Activated CD8-positive, alpha-beta memory T cell treated with anti-CD3 and anti-CD28 coated beads, Interleukin-2, amount 10 ng/mL, durations not matched to agents 7 days and 5 days (primary cell): ENCODE measurements at regions not wholly inside any gene's neighbourhood (a gene's known extent, or its start where the extent isn't known, plus 50 kb on each side); places are given as distances from the start of the nearest gene placed in this dataset.

ENCODE experiments used
- ATAC-seq: fragments of 150-1000 bp; cut with Tn5 transposase; one replicate; pipeline ENCODE4 v1.10.0; 2021; ENCODE audit warnings: moderate library complexity
- CTCF ChIA-PET: fragments of 350-600 bp; sonication (Branson Sonifier 250); formaldehyde crosslinking; loops from one replicate; lab custom pipeline; 2021; ENCODE audit warnings: antibody characterized with exemption; lab: Charles Lee
- DNase-seq: peaks from one replicate; pipeline ENCODE4 v3.0.0-alpha.2; 2020
- H3K27ac Mint-ChIP-seq: one replicate; pipeline ENCODE4 v1.8.0; 2021; ENCODE audit warnings: mild to moderate bottlenecking, mixed read lengths
- H3K27me3 Mint-ChIP-seq: one replicate; pipeline ENCODE4 v1.8.0; 2021; ENCODE audit warnings: mixed read lengths
- H3K36me3 Mint-ChIP-seq: one replicate; pipeline ENCODE4 v1.8.0; 2021; ENCODE audit warnings: mild to moderate bottlenecking, mixed read lengths
- H3K4me1 Mint-ChIP-seq: one replicate; pipeline ENCODE4 v1.8.0; 2021; ENCODE audit warnings: mixed read lengths
- H3K4me3 Mint-ChIP-seq: one replicate; pipeline ENCODE4 v1.8.0; 2021; ENCODE audit warnings: mild to moderate bottlenecking, moderate library complexity, mixed read lengths
- H3K9me3 Mint-ChIP-seq: one replicate; pipeline ENCODE4 v1.8.0; 2022; ENCODE audit warnings: low read depth, mixed read lengths

DNA sequence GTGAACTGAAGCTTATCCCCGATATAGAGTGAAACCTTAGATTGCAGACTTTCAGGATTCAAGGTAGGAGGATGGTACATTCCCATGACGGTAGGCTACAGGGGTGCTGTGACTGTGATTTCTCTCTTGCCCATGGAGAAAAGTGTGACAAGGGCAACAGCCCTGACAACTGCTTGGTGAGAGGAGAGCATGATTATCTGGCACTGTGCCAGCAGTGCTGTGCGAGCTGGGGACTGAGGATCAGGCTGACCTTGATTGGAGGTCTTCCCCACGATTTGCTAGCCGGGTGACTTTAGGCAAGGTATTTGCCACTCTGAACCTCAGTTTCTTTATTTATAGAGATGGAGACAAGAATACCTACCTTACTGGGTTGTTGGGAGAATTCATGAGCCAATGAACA lies 229.5 kb downstream of the PTEN start:
- peaks cover 20% of the 10 kb centered on the region for H3K36me3 Mint-ChIP-seq
- peaks cover 36% of the 10 kb centered on the region for H3K4me1 Mint-ChIP-seq
- no peak overlapping the region for H3K27ac Mint-ChIP-seq
- H3K4me3 Mint-ChIP-seq: no peak overlapping the region
- ATAC-seq (no peak), DNase-seq (no peak)
- peaks cover 35% of the 10 kb centered on the region for H3K27me3 Mint-ChIP-seq
- no peaks in the 10 kb centered on the region for H3K9me3 Mint-ChIP-seq
- CTCF ChIA-PET: interaction anchor here (1.2 kb wide), 1 partner anchor 21 kb away, joined by 4 read pairs; no protein-coding TSS in a partner anchor

DNA sequence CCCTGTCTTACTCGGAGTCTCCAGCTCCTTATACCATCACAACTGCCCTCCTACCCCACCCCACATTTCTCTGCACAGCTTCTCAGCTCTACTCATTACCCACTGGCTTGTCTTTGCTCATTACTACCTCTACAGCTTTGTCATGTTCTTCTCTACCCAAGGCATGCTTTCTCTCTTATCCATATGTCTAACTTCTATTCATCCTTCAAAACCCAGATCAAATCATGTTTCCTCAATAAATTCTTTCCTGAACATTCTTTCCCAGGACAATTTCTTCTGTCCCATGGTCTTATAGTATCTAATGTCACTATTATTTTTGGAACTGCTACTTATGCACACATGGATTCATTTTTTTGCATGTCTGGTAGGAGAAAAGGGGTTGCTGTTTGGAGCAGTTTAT lies 231.4 kb downstream of the PTEN start:
- Mint-ChIP-seq H3K9me3 (no peaks in the 10 kb centered on the region), H3K27me3 (peaks cover 33% of the 10 kb centered on the region), H3K36me3 (peaks cover 20% of the 10 kb centered on the region), H3K4me3 (no peak overlapping the region), H3K27ac (no peak overlapping the region), H3K4me1 (peaks cover 36% of the 10 kb centered on the region)
- no peak for ATAC-seq
- DNase-seq: no peak
- CTCF ChIA-PET: interaction anchor here (1.1 kb wide), 1 partner anchor 28 kb away, joined by 3 read pairs; no protein-coding TSS in a partner anchor

DNA sequence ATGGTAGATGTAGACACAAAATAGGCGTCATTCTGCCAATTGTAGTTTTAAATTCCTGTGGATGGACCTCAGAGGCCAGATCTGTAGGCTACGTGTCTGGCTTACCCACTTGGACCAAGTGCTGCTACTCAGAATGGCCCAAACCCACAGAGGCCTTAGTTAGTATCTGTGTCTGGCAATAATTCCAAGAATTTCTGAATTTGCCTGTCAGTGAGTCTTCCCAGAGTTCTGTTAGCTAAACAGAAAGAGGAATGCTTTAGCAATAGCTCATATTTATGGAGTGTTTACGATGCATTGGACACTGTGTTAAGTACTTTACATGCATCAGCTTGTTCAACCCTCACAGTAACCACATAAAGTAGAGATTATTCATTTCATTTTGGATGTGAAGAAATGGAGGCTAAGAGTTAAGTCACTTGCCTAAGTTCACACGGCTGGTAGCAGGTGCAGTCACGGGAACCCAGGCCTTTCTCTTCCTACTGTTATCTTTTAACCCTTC lies 231.8 kb downstream of the PTEN start:
- H3K4me3 Mint-ChIP-seq: no peak overlapping the region
- H3K27me3 Mint-ChIP-seq: peaks cover 31% of the 10 kb centered on the region
- H3K27ac Mint-ChIP-seq: no peak overlapping the region
- H3K36me3 Mint-ChIP-seq: peaks cover 15% of the 10 kb centered on the region
- CTCF ChIA-PET: no interaction called here
- no peaks in the 10 kb centered on the region for H3K9me3 Mint-ChIP-seq
- ATAC-seq (no peak), DNase-seq (no peak)
- peaks cover 31% of the 10 kb centered on the region for H3K4me1 Mint-ChIP-seq

DNA sequence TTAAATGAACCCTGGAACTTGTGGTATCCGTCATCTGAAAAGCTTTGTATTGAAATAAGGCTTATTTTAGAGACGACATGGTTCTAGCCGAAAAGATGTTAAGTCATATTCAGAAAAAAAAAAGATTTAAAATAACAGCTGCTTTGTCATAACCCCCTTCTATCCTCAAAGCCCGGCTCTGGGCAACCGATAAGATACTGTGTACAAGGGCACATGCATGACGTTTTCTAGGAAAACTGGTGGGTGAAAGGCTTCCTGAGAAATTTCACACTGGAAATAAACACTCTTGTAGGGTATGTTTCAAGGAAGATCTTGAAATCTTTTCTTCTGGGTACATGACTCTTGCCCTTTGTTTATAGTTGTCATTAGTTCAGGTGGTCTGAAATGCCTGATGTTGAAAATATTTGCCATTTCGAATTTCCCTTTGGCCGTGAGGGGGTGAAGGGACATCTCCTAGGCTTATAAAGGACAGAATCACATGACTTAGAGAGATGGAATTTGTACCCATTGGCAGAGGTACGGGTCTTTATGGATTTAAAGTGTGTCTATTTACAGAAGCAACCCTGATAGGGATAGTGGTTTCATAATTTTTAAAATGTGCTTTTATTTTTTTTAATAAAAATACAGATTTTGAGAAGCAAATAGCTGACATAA lies 232.5 kb downstream of the PTEN start:
- peaks cover 12% of the 10 kb centered on the region for H3K36me3 Mint-ChIP-seq
- no peak for ATAC-seq
- H3K4me1 Mint-ChIP-seq: peaks cover 25% of the 10 kb centered on the region
- H3K9me3 Mint-ChIP-seq: no peaks in the 10 kb centered on the region
- peaks cover 27% of the 10 kb centered on the region for H3K27me3 Mint-ChIP-seq
- no peak overlapping the region for H3K27ac Mint-ChIP-seq
- CTCF ChIA-PET: no interaction called here
- DNase-seq: no peak
- no peak overlapping the region for H3K4me3 Mint-ChIP-seq

DNA sequence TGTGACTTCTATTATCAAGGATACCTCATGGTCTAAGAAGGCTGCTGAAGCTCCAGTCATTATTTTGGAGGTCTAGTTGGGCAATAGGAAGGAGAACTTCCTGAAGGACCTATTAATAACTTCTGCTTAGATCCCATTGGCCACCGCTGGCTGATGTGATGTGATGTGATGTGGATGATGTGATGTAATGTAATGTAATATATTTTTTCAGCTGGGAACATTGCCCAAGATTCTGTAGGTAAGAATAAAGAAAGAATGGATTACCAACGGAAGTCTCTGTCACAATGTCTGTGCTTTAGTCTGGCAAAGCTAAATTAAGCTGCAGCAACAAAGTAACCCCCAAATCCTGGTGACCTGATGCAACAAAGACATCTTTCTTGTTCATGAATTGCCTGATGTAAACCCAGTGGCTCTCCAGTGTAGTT lies 233.7 kb downstream of the PTEN start:
- peaks cover 13% of the 10 kb centered on the region for H3K4me1 Mint-ChIP-seq
- CTCF ChIA-PET: no interaction called here
- no peaks in the 10 kb centered on the region for H3K9me3 Mint-ChIP-seq
- DNase-seq (no peak), ATAC-seq (no peak)
- no peak overlapping the region for H3K4me3 Mint-ChIP-seq
- peaks cover 12% of the 10 kb centered on the region for H3K36me3 Mint-ChIP-seq
- H3K27ac Mint-ChIP-seq: no peak overlapping the region
- peaks cover 27% of the 10 kb centered on the region for H3K27me3 Mint-ChIP-seq

DNA sequence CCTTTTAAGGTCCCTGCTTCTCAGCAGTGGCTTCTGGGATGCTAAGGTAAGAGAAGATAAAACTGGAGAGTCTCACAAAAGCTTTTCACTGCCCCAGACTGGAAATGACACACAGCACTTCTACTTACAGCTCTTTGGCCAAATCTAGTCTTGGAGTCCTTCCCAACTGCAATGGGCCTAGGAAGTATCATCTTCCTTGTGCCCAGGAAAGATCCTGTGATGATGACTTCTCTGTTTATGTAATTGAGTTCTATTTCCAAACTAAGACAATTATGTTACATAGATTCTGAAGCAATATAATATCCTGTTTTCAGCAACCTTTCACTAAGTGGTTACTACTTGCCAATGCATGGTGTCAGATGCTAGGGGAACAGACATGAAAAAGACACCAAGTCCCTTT lies 234.1 kb downstream of the PTEN start:
- peaks cover 27% of the 10 kb centered on the region for H3K27me3 Mint-ChIP-seq
- peaks cover 12% of the 10 kb centered on the region for H3K36me3 Mint-ChIP-seq
- H3K9me3 Mint-ChIP-seq: no peaks in the 10 kb centered on the region
- H3K4me1 Mint-ChIP-seq: peaks cover 8% of the 10 kb centered on the region
- ATAC-seq: no peak
- DNase-seq: no peak
- no peak overlapping the region for H3K4me3 Mint-ChIP-seq
- CTCF ChIA-PET: no interaction called here
- no peak overlapping the region for H3K27ac Mint-ChIP-seq

DNA sequence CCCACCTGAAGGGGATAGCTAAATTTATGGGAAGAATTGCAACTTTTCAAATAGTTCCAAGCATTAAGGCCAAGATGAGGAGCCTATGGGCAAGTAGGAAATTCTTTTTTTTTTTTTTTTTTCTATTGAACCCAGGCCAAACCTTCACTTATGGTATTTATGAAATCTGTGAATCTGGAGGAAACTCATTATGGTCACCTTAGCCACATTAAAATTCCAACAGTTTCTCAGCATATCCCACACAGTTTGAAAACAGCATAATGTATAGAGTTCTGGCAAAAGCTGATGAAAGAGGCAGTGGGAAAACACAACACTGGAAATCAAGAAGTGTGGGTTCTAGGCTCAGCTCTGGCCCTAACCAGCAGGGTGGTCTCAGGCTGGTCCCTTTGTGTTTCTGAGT lies 236.9 kb downstream of the PTEN start:
- ATAC-seq (no peak), DNase-seq (no peak)
- H3K27me3 Mint-ChIP-seq: peaks cover 17% of the 10 kb centered on the region
- no peaks in the 10 kb centered on the region for H3K9me3 Mint-ChIP-seq
- CTCF ChIA-PET: interaction anchor here (0.6 kb wide), 1 partner anchor 357 kb away, joined by 3 read pairs; no protein-coding TSS in a partner anchor
- H3K4me1 Mint-ChIP-seq: no peaks in the 10 kb centered on the region
- no peak overlapping the region for H3K4me3 Mint-ChIP-seq
- no peak overlapping the region for H3K27ac Mint-ChIP-seq
- peaks cover 3% of the 10 kb centered on the region for H3K36me3 Mint-ChIP-seq

DNA sequence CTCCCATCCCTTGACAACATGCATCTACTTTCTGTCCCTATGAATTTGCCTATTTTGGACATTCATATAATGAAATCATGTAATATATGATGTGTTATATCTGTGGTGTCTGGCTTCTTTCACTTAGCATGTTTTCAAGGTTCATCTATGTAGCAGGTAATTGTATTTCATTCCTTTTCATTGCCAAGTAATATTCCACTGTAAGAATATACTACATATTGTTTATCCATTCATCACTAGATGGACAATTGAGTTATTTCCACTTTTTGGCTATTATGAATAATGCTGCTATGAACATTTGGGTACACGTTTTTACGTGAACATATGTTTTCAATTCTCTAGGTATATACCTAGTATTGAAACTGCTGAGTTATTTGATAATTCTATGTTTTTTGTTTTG lies 238.2 kb downstream of the PTEN start:
- H3K4me3 Mint-ChIP-seq: no peak overlapping the region
- H3K27me3 Mint-ChIP-seq: peaks cover 19% of the 10 kb centered on the region
- no peaks in the 10 kb centered on the region for H3K4me1 Mint-ChIP-seq
- H3K36me3 Mint-ChIP-seq: peaks cover 3% of the 10 kb centered on the region
- DNase-seq (no peak), ATAC-seq (no peak)
- no peak overlapping the region for H3K27ac Mint-ChIP-seq
- CTCF ChIA-PET: no interaction called here
- H3K9me3 Mint-ChIP-seq: no peaks in the 10 kb centered on the region

DNA sequence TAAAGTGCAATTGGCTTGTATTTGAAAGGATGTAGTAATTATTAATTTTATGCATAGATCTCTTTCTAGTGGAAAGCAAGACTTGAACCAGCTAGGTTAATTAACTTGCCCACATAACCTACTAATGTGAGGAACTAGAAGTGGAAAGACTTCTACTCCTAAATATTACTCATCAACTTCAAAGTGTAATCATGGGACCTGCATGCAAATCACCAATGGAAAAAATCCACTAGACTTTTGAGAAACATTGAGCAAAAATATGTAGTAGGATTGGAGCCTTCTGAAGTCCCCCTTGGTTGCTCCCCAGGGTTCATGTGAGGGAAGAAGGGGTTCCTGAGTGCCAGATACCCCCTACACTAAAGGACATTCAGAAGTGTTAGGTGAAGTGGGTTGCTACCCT lies 240.2 kb downstream of the PTEN start:
- Mint-ChIP-seq H3K4me1 (peaks cover 8% of the 10 kb centered on the region), H3K36me3 (peaks cover 5% of the 10 kb centered on the region), H3K27ac (no peak overlapping the region), H3K4me3 (no peak overlapping the region), H3K9me3 (no peaks in the 10 kb centered on the region), H3K27me3 (peaks cover 10% of the 10 kb centered on the region)
- ATAC-seq: no peak
- no peak for DNase-seq
- CTCF ChIA-PET: no interaction called here

DNA sequence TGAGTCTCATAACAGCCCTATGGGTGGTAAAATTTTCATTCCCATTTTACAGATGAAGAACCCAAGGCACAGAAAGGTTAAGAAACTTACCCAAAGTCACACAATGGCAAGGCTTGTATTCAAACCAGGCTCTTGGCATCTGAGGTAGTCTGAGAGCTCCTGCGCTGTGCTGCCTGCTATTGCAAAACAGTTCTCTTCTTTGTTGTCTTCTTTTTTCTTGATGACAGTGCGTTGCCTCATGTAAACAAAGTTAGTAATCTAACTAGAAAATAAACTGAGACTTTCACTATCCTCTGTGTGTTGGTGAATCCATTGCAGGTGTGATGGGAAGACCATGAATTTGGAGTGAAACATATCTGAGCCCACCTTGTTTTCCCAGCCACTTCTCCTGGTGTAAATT lies 240.8 kb downstream of the PTEN start:
- ATAC-seq (no peak), DNase-seq (no peak)
- Mint-ChIP-seq H3K27ac (no peak overlapping the region), H3K27me3 (peaks cover 9% of the 10 kb centered on the region), H3K36me3 (peaks cover 5% of the 10 kb centered on the region), H3K9me3 (no peaks in the 10 kb centered on the region), H3K4me1 (peaks cover 8% of the 10 kb centered on the region), H3K4me3 (no peak overlapping the region)
- CTCF ChIA-PET: no interaction called here

DNA sequence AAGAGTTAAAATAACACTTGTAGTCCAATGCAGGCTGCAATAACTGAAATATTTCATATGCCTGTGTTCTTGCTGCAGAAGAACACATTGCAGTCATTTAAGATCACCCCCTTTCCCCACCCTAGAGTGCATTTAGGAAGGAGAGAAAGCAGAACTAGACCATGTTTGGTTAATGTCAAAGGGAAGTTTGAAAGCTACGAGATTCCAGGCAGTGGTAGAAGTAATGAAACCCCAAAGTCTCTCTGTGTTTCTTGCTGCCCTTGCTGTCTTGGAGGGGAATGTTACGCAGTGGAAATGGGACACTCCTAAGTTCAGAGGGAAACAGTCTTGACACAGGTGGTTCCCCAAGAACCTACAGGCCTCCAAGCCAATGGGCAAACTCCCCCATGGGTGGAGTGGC lies 242.9 kb downstream of the PTEN start:
- H3K27ac Mint-ChIP-seq: no peak overlapping the region
- H3K4me3 Mint-ChIP-seq: no peak overlapping the region
- peaks cover 8% of the 10 kb centered on the region for H3K4me1 Mint-ChIP-seq
- H3K9me3 Mint-ChIP-seq: no peaks in the 10 kb centered on the region
- DNase-seq (no peak), ATAC-seq (no peak)
- CTCF ChIA-PET: no interaction called here
- H3K36me3 Mint-ChIP-seq: peaks cover 7% of the 10 kb centered on the region
- peaks cover 6% of the 10 kb centered on the region for H3K27me3 Mint-ChIP-seq

DNA sequence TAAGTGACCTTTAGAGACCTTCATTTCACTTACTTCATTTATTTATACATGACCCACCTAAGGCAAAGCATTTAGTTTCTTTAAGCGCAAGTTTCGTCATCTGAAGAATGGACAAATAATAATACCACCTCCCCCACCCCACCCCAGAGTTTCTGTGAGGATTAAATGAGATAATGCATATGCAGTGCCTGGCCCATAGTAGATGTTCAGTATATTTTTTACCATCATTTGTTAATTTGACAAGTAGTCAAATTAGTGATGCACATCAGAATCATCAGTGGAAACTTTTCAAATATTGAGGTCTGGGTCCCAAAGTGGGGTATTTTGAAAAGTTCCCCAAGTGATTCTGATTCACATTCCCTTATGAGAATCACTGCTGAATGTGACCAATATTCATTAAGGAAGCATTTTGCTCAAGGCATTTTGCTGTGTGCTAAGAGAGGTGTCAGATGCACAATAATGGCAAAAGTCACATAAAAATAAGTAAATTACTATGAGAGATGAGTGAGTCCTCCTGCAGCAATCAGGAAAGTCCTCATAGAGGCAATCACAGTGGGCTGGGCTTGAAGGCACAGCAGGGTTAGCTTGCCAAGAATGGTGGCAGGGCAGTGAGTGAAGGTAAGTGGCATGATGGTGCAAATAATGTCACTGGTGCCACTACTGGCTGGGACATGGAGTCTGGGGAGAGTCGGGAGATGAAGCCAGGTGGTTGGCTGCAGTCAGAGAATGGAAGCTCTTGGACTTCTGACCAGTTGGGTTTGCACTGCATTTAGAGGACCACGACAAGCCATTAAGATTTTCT lies 244.1 kb downstream of the PTEN start:
- no peak overlapping the region for H3K27ac Mint-ChIP-seq
- peaks cover 7% of the 10 kb centered on the region for H3K36me3 Mint-ChIP-seq
- DNase-seq (no peak), ATAC-seq (no peak)
- CTCF ChIA-PET: interaction anchor here (1.0 to 1.3 kb wide), 2 partner anchors 16 to 21 kb away, joined by 3 read pairs; no protein-coding TSS in a partner anchor
- peaks cover 8% of the 10 kb centered on the region for H3K4me1 Mint-ChIP-seq
- no peaks in the 10 kb centered on the region for H3K9me3 Mint-ChIP-seq
- peaks cover 6% of the 10 kb centered on the region for H3K27me3 Mint-ChIP-seq
- H3K4me3 Mint-ChIP-seq: no peak overlapping the region

DNA sequence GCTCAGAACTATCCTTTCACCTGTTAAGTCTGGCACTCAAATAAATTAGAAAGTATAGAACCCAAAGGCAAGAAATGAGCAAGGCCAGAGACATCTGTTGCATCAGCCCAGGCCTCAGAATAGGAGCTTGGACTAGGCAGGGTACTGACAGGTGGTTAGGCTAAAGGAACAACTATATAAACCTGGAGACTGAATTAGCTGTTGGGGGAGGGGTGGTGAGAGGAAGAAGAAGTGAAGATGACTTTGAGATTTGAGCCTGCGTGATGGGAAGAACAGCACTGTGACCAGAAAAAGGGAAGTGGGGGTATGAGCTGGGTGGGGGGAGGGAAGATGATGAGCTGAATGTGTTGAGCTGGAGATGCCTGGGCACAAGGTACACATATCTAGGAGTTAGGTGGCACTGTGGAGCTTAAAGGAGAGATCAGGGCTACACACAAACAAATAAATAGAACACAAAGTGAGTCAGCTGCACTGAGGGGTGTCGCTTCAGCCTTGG lies 244.7 kb downstream of the PTEN start:
- ATAC-seq (no peak), DNase-seq (no peak)
- no peak overlapping the region for H3K27ac Mint-ChIP-seq
- no peak overlapping the region for H3K4me3 Mint-ChIP-seq
- CTCF ChIA-PET: interaction anchor here (1.0 to 1.3 kb wide), 2 partner anchors 17 to 22 kb away, joined by 3 read pairs; no protein-coding TSS in a partner anchor
- H3K4me1 Mint-ChIP-seq: peaks cover 8% of the 10 kb centered on the region
- H3K27me3 Mint-ChIP-seq: peaks cover 6% of the 10 kb centered on the region
- no peaks in the 10 kb centered on the region for H3K9me3 Mint-ChIP-seq
- peaks cover 7% of the 10 kb centered on the region for H3K36me3 Mint-ChIP-seq
